Tibial artery (tissue), 4 donors: ENCODE measurements at regions not wholly inside any gene's neighbourhood (a gene's known extent, or its start where the extent isn't known, plus 50 kb on each side); places are given as distances from the start of the nearest gene placed in this dataset.

ENCODE experiments used
- DNase-seq, 2 donors: peaks; one replicate each; pipeline ENCODE4 v3.0.0-alpha.2; 2019
- H3K27ac ChIP-seq, 2 donors: fragments of 200-600 bp; sonication (generic) in 1 of 2; 1 replicate in 1 of 2; 2 replicates in 1 of 2; pipeline ENCODE4 v1.5.1; 2018 to 2019; ENCODE audit warnings: mild to moderate bottlenecking in 1 of 2
- H3K27me3 ChIP-seq, 2 donors: fragments of 200-600 bp; sonication (generic) in 1 of 2; one replicate each; pipeline versions ENCODE4 v1.5.1 to v1.6.0; 2016 to 2019
- H3K36me3 ChIP-seq, 3 donors: fragments of 200-600 bp; sonication (generic) in 2 of 3; one replicate each; pipeline ENCODE4 v1.5.1; 2016 to 2019; ENCODE audit warnings: mild to moderate bottlenecking in 2 of 3
- H3K4me1 ChIP-seq, 4 donors: fragments of 200-600 bp; sonication (generic) in 2 of 4; 1 replicate in 3 of 4; 2 replicates in 1 of 4; pipeline ENCODE4 v1.5.1; 2016 to 2019
- H3K4me3 ChIP-seq, 2 donors: fragments of 200-600 bp; sonication (generic) in 1 of 2; 1 replicate in 1 of 2; 2 replicates in 1 of 2; pipeline ENCODE4 v1.5.1; 2018 to 2019; ENCODE audit warnings: mild to moderate bottlenecking in 2 of 2
- H3K9me3 ChIP-seq, 3 donors: fragments of 200-600 bp; sonication (generic) in 1 of 3; one replicate each; pipeline ENCODE4 v1.5.1; 2016 to 2019
- CTCF ChIP-seq, 2 experiments: fragments of 200-600 bp in 1 of 2; fragments of 450-650 bp in 1 of 2; IDR thresholded peaks; one replicate each; pipeline ENCODE4 v1.5.1; 2017 to 2019; ENCODE audit warnings: antibody characterized with exemption in 2 of 2, mild to moderate bottlenecking in 1 of 2, moderate library complexity in 1 of 2
- intact Hi-C: fragments of 100-400 bp; cut with DNase I; formaldehyde crosslinking; loops from one replicate; pipeline ENCODE4 v1.15.0; 2023; ENCODE audit warnings: low total_unique reads

GRCh38 chr17:12390631-12391030 lies 275.1 kb upstream of the MYOCD start:
- no peak for TF ChIP-seq CTCF (IDR thresholded peaks at IDR 0.05)
- no peak for DNase-seq
- no peaks in the 10 kb centered on the region for H3K27me3 ChIP-seq
- H3K36me3 ChIP-seq = no peaks in the 10 kb centered on the region
- H3K4me1 ChIP-seq = peaks cover 0 to 19% (median 4%) of the 10 kb centered on the region in 4 donors
- no peak overlapping the region for H3K27ac ChIP-seq
- intact Hi-C loops = no loop called here
- H3K4me3 ChIP-seq = no peak overlapping the region
- H3K9me3 ChIP-seq = no peaks in the 10 kb centered on the region

GRCh38 chr17:12391468-12391867 lies 274.2 kb upstream of the MYOCD start:
- DNase-seq = no peak
- Histone ChIP-seq H3K4me3 (no peak overlapping the region), H3K36me3 (no peaks in the 10 kb centered on the region), H3K9me3 (no peaks in the 10 kb centered on the region), H3K4me1 (peaks cover 0 to 19% (median 4%) of the 10 kb centered on the region in 4 donors), H3K27me3 (no peaks in the 10 kb centered on the region), H3K27ac (peak overlapping the region in 1 of 2 donors; percentile 45)
- no peak for TF ChIP-seq CTCF (IDR thresholded peaks at IDR 0.05)
- intact Hi-C loops = no loop called here

- intact Hi-C loops = no loop called here
Measured at GRCh38 chr17:12395733-12396354, 269.8 kb upstream of the MYOCD start.

GRCh38 chr17:12398441-12399051 lies 267.1 kb upstream of the MYOCD start:
- Histone ChIP-seq H3K4me1 (peaks cover 0 to 11% (median 4%) of the 10 kb centered on the region in 4 donors), H3K27ac (no peak overlapping the region), H3K36me3 (no peaks in the 10 kb centered on the region), H3K4me3 (no peak overlapping the region), H3K27me3 (no peaks in the 10 kb centered on the region), H3K9me3 (no peaks in the 10 kb centered on the region)
- no peak for DNase-seq
- TF ChIP-seq CTCF (IDR thresholded peaks at IDR 0.05) = no peak
- intact Hi-C loops = no loop called here

More at GRCh38 chr17:12395733-12396354, 269.8 kb upstream of the MYOCD start:
- TF ChIP-seq CTCF (IDR thresholded peaks at IDR 0.05) = peak; percentile 22 to 24
- Histone ChIP-seq H3K27ac (no peak overlapping the region), H3K4me3 (no peak overlapping the region), H3K9me3 (no peaks in the 10 kb centered on the region), H3K4me1 (peaks cover 0 to 14% (median 1%) of the 10 kb centered on the region in 4 donors), H3K27me3 (no peaks in the 10 kb centered on the region), H3K36me3 (no peaks in the 10 kb centered on the region)
- no peak for DNase-seq

GRCh38 chr17:12402963-12403622 lies 262.6 kb upstream of the MYOCD start:
- no peak for TF ChIP-seq CTCF (IDR thresholded peaks at IDR 0.05)
- no peaks in the 10 kb centered on the region for H3K9me3 ChIP-seq
- no peak overlapping the region for H3K4me3 ChIP-seq
- H3K4me1 ChIP-seq = peaks cover 0 to 28% (median 4%) of the 10 kb centered on the region in 4 donors
- no peak overlapping the region for H3K27ac ChIP-seq
- no peak for DNase-seq
- H3K36me3 ChIP-seq = no peaks in the 10 kb centered on the region
- intact Hi-C loops = no loop called here
- H3K27me3 ChIP-seq = no peaks in the 10 kb centered on the region
